ENCODE measurements at regions not wholly inside any gene's neighbourhood (a gene's known extent, or its start where the extent isn't known, plus 50 kb on each side); places are given as distances from the start of the nearest gene placed in this dataset.

GRCh38 chr20:39645131-39645530 lies 683.0 kb downstream of the DHX35 start:
- H3K27me3 ChIP-seq (ENCODE audit: insufficient read depth, poor library complexity, severe bottlenecking), result no peaks in the 10 kb centered on the region
- no peak for DNase-seq (ENCODE audit: low read depth in 1 of 2, low spot score in 1 of 2)

GRCh38 chr20:39643292-39643691 lies 681.1 kb downstream of the DHX35 start:
- H3K4me3 ChIP-seq (replicated peaks; ENCODE audit: insufficient read depth, low read length), result no peak overlapping the region
- H3K27me3 ChIP-seq (ENCODE audit: insufficient read depth, poor library complexity, severe bottlenecking), result no peaks in the 10 kb centered on the region
- no peak for TF ChIP-seq POLR2AphosphoS5 (IDR thresholded peaks at IDR 0.05; ENCODE audit: low read depth)
- no peak for TF ChIP-seq GABPA (IDR thresholded peaks at IDR 0.05; ENCODE audit: low read depth)
- TF ChIP-seq, protein P1, sequence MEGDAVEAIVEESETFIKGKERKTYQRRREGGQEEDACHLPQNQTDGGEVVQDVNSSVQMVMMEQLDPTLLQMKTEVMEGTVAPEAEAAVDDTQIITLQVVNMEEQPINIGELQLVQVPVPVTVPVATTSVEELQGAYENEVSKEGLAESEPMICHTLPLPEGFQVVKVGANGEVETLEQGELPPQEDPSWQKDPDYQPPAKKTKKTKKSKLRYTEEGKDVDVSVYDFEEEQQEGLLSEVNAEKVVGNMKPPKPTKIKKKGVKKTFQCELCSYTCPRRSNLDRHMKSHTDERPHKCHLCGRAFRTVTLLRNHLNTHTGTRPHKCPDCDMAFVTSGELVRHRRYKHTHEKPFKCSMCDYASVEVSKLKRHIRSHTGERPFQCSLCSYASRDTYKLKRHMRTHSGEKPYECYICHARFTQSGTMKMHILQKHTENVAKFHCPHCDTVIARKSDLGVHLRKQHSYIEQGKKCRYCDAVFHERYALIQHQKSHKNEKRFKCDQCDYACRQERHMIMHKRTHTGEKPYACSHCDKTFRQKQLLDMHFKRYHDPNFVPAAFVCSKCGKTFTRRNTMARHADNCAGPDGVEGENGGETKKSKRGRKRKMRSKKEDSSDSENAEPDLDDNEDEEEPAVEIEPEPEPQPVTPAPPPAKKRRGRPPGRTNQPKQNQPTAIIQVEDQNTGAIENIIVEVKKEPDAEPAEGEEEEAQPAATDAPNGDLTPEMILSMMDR (IDR thresholded peaks at IDR 0.05; ENCODE audit: insufficient read depth, low read length), result no peak
- no peak for TF ChIP-seq SPI1 (IDR thresholded peaks at IDR 0.05; ENCODE audit: borderline replicate concordance, low read depth)
- no peak for TF ChIP-seq REST (IDR thresholded peaks at IDR 0.05; ENCODE audit: insufficient replicate concordance, low read depth)
- H3K27ac ChIP-seq (replicated peaks), result no peak overlapping the region
- no peak for DNase-seq (ENCODE audit: low read depth in 1 of 2, low spot score in 1 of 2)

More at GRCh38 chr20:39645131-39645530, 683.0 kb downstream of the DHX35 start:
- Histone ChIP-seq H3K4me3 (replicated peaks; ENCODE audit: insufficient read depth, low read length) (no peak overlapping the region), H3K27ac (replicated peaks) (no peak overlapping the region)
- TF ChIP-seq POLR2AphosphoS5 (IDR thresholded peaks at IDR 0.05; ENCODE audit: low read depth) (no peak), REST (IDR thresholded peaks at IDR 0.05; ENCODE audit: insufficient replicate concordance, low read depth) (no peak), SPI1 (IDR thresholded peaks at IDR 0.05; ENCODE audit: borderline replicate concordance, low read depth) (no peak), GABPA (IDR thresholded peaks at IDR 0.05; ENCODE audit: low read depth) (no peak)
- TF ChIP-seq, protein P1 (IDR thresholded peaks at IDR 0.05; ENCODE audit: insufficient read depth, low read length), result no peak

- no peak for TF ChIP-seq REST (IDR thresholded peaks at IDR 0.05; ENCODE audit: insufficient replicate concordance, low read depth)
- TF ChIP-seq, protein P1 (IDR thresholded peaks at IDR 0.05; ENCODE audit: insufficient read depth, low read length), result no peak
- no peak for TF ChIP-seq SPI1 (IDR thresholded peaks at IDR 0.05; ENCODE audit: borderline replicate concordance, low read depth)
- TF ChIP-seq POLR2AphosphoS5 (IDR thresholded peaks at IDR 0.05; ENCODE audit: low read depth), result no peak
- TF ChIP-seq GABPA (IDR thresholded peaks at IDR 0.05; ENCODE audit: low read depth), result no peak
- H3K27ac ChIP-seq (replicated peaks), result no peak overlapping the region
- H3K4me3 ChIP-seq (replicated peaks; ENCODE audit: insufficient read depth, low read length), result no peak overlapping the region
- DNase-seq (ENCODE audit: low read depth in 1 of 2, low spot score in 1 of 2), result no peak
- H3K27me3 ChIP-seq (ENCODE audit: insufficient read depth, poor library complexity, severe bottlenecking), result no peaks in the 10 kb centered on the region
These were observed 679.3 kb downstream of the DHX35 start for GRCh38 chr20:39641423-39641822.
